22Rv1 (cell line): ENCODE measurements at regions not wholly inside any gene's neighbourhood (a gene's known extent, or its start where the extent isn't known, plus 50 kb on each side); places are given as distances from the start of the nearest gene placed in this dataset.

Experiments used
- H3K27ac ChIP-seq: fragments of 450-650 bp; 2 replicates; pipeline ENCODE4 v1.5.1; 2017
- ZFX ChIP-seq: fragments of 450-650 bp; IDR thresholded peaks from 2 replicates; pipeline ENCODE4 v1.6.1; 2017; ENCODE audit warnings: antibody characterized with exemption, borderline replicate concordance
- TF ChIP-seq, protein P1 (sequence below): fragments of 450-650 bp; IDR thresholded peaks from 2 replicates; pipeline ENCODE4 v1.5.1; 2017; ENCODE audit warnings: mild to moderate bottlenecking

DNA sequence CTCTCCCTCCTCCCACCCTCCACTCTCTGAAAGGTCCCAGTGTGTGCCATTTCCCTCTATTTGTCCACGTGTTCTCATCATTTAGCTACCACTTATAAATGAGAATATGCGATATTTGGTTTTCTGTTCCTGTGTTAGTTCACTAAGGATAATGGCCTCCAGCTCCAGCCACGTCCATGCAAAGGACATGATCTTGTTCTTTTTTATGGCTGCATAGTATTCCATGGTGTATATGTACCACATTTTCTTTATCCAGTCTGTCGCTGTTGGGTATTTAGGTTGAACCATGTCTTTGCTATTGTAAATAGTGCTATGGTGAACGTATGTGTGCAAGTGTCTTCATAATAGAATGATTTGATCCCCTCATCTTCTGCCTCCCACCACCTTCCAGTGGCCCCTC, 183.7 kb upstream of the AUTS2 start:
- TF ChIP-seq, protein P1, sequence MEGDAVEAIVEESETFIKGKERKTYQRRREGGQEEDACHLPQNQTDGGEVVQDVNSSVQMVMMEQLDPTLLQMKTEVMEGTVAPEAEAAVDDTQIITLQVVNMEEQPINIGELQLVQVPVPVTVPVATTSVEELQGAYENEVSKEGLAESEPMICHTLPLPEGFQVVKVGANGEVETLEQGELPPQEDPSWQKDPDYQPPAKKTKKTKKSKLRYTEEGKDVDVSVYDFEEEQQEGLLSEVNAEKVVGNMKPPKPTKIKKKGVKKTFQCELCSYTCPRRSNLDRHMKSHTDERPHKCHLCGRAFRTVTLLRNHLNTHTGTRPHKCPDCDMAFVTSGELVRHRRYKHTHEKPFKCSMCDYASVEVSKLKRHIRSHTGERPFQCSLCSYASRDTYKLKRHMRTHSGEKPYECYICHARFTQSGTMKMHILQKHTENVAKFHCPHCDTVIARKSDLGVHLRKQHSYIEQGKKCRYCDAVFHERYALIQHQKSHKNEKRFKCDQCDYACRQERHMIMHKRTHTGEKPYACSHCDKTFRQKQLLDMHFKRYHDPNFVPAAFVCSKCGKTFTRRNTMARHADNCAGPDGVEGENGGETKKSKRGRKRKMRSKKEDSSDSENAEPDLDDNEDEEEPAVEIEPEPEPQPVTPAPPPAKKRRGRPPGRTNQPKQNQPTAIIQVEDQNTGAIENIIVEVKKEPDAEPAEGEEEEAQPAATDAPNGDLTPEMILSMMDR = no peak
- no peak for TF ChIP-seq ZFX
- no peak overlapping the region for H3K27ac ChIP-seq

DNA sequence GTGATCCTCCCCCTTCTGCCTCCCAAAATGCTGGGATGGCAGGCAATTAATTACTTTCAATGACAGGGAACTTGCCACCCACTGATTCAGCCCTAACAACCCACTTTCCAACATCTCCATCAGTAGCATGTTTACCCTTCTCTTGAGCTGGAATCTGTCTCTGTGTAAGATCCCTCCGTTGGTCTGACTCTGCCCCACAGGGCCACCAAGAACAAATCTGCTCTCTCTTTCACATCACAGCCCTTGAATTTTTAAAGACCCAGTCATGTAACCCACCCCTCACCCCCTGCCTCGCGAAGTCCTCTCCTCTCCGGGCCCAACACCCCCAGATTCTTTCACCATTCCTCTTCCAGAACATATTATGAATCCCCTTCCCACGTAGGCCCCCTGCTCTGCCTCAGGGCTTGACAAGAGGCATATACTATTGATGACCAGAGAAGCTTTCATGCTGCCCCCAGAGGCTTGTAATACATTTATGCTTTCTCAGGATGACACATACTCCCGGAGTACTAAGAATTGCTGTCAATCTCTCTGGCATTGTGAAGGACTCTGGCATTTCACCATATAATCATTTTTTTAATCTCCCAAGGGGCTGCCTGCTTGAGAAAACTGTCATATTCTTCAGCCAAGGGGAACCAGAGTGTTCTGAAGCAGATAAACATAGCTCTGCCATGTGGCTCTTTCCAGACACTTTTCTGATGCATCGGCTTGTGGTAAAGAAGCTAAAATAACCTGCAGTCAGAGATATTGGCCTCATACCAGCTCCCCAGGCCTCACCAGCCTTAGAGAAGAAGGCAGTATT, 179.2 kb upstream of the AUTS2 start:
- no peak for TF ChIP-seq ZFX
- TF ChIP-seq, protein P1 = no peak
- no peak overlapping the region for H3K27ac ChIP-seq

DNA sequence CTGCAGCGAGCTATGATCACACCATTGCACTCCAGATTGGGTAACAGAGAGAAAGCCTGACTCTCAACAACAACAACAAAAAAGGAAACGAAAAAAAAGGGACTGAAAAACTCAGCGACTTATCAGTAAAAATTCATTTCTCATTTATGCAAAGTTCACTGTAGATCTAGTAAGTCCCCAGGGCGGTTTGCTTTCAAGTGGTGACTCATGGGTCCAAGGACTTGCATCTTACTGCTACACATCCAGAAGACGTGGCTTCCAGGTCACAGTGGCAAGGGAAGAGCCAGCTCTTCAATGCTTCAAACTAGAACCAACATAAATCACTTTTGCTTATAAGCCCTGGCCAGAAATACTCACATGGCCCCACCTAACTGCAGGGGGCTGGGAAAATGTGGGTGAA, 178.3 kb upstream of the AUTS2 start:
- H3K27ac ChIP-seq = no peak overlapping the region
- TF ChIP-seq ZFX = no peak
- TF ChIP-seq, protein P1 = no peak

DNA sequence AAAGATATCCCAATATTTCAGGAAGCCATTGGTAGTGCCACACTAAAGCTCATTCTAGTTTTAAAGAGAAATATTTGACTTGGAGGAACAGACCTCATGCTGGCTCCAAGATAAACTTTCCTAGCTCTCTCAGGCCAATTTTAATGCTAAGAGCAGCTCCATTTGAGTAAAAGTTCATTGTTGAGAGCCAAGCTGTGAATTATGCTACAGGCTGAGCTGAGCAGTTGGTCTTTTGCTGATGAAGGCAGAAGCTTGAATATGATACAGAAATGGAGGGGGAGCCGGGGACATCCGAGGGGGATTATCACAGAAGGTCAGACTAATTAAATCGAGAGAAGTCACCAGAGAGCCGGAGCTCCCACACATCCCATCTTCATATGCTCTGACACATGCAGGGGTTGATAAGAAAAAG, 175.7 kb upstream of the AUTS2 start:
- TF ChIP-seq, protein P1 = no peak
- no peak for TF ChIP-seq ZFX

DNA sequence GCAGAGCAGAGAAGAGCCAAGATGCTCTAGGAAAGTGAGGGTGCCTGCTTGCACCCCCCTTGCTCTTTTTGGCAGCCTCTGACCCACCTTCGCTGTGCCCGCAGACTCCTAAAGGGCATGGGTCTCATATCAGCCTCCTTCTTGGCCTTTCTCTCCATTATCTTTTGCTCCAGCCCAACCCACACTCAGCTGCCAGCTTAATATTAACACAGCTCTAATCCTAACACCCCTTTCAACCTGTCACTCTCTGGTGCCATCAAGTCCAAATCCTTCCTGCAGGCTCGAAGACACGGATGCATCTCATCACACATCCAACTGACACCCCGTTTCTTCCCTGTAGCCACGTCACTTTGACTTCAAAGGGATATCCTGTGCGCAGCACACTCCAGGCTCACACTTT, 171.6 kb upstream of the AUTS2 start:
- no peak overlapping the region for H3K27ac ChIP-seq
- no peak for TF ChIP-seq ZFX
- TF ChIP-seq, protein P1 = no peak

More for the DNA sequence above, 175.7 kb upstream of the AUTS2 start:
- H3K27ac ChIP-seq = no peak overlapping the region

DNA sequence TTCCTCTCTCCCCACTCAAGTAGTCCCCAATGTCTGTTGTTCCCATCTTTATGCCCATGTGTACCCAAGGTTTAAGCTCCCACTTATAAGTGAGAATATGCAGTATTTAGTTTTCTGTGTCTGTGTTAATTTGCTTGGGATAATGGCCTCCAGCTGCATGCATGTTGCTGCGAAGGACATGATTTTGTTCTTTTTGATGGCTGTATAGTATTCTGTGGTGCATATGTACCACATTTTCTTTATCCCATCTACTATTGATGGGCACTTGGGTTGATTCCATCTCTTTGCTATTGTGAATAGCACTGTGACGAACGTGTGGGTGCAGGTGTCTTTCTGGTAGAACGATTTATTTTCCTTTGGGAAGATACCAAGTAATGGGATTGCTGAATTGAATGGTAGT, 170.2 kb upstream of the AUTS2 start:
- H3K27ac ChIP-seq = no peak overlapping the region
- TF ChIP-seq, protein P1 = no peak
- TF ChIP-seq ZFX = no peak

DNA sequence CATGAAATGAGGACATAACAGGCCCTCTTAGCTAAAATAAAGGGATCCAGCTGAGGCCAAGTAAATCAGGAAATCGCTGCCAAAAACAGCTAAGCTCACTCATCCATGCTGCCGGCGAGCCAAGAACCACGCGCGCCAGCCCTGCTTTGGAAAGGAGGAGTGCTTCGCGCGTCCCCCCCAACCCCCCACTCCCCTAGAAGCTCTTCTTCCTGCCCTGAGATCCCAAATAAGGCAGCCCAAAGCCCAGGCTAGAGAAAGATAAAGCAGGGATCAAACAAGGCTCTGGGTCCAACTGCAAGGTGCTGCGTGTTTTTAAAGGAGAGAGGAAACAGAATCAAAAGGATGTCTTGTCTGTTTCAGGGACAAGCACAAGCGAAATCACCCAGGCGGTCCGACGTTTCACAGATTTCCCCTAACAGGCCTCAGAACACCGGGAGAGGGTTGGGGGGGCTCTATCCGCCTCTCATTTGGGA, 168.3 kb upstream of the AUTS2 start:
- TF ChIP-seq, protein P1 = no peak
- no peak for TF ChIP-seq ZFX
- no peak overlapping the region for H3K27ac ChIP-seq
